HTR-8/SVneo (cell line): ENCODE measurements at regions not wholly inside any gene's neighbourhood (a gene's known extent, or its start where the extent isn't known, plus 50 kb on each side); places are given as distances from the start of the nearest gene placed in this dataset.
"Not testable (repeated sequence)": the region's sequence is repeated elsewhere in the genome, so short reads cannot be mapped to it uniquely, and the experiment has no call there.

ENCODE experiments used
- DNase-seq: peaks from one replicate; pipeline ENCODE4 v3.0.0; 2011; ENCODE audit warnings: low spot score, mixed read lengths; ENCODE audit not compliant: insufficient read length
- FAIRE-seq: peaks from 2 replicates; lab custom pipeline; 2011; peaks lifted over from hg19 to GRCh38; lab: Jason Lieb, UNC

DNA sequence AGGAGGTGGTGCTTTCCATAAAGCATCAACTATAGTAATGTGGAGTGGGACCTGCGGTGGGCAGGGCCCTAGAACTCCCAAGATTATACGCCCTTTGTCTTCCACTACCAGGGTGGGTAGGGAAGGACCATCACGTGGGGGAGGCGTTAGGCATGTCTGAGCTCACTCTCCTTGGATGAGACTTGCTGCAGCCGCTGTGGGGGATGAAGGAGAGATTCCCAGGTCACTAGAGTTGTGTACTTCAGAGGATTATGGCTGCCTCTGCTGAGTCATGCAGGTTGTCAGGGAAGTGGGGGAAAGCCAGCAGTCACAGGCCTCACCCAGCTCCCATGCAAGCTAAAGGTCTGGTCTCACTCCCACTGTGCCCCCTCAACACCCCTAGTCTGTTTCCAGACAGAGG is 195.0 kb upstream of the NBEA start:
- not testable (repeated sequence) for DNase-seq, FAIRE-seq

DNA sequence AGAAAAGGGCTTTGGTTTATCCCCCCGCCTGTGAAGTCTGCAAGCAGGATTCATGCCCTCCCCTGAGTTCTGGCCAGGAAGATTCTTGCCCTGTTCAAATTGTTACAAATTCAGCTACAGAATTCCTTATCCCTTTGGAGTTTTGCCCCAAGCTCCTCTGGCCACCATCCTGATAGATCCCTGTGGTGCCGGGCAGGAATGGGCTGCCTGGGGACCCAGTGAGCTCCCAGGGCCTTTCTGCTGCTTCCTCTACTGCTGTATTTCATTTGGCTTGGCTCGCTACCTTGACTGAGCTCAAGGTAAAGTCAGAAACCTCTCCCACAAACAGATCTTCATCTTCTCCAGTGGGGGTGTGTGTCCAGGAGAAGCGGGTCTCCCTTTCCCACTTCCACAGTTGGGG is 194.6 kb upstream of the NBEA start:
- no peak for FAIRE-seq
- DNase-seq = no peak

DNA sequence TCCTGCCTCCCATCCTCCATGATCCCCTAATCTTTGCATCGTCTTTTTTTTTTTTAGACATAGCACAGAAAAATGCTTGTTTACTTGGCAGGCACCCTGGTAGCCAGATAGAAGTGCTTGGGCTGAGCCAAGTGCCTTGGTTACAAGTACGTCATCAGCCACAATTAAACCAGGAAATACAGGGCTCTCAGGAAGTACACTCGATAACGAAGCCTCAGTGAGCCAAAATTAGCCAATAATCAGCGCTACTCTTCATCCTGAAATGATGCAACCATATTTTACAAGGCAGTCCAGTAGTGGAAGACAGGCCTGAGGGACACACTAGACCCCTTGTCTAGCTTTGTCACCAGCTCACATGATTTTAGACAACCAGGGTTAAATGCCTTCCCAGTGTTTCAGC is 194.0 kb upstream of the NBEA start:
- no peak for DNase-seq
- no peak for FAIRE-seq

GRCh38 chr13:34748596-34748995 is 193.5 kb upstream of the NBEA start:
- FAIRE-seq = no peak

GRCh38 chr13:34749046-34749445 is 193.0 kb upstream of the NBEA start:
- DNase-seq (no peak), FAIRE-seq (no peak)

More at GRCh38 chr13:34748596-34748995, 193.5 kb upstream of the NBEA start:
- DNase-seq = no peak

- FAIRE-seq (no peak), DNase-seq (no peak)
These were observed 191.8 kb upstream of the NBEA start for GRCh38 chr13:34750078-34750931.

DNA sequence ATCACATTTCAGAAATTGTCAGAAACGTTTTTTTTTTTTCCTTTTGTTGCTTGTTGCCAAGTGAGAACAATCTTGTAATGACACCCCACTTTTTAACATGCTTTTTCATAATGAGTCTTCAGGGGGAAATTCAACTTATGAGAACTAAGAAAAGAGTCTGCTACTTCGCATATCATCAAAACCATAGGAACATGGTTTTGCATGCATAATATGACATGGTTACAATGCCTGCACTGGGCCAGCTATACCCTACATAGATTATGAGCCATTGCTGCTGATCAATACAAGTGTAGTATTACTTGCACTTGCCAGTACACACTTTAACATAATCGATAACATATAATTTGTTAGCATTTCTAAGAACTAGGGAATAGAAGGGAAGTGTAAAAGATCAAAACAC is 191.0 kb upstream of the NBEA start:
- DNase-seq (no peak), FAIRE-seq (no peak)

- no peak for DNase-seq
- no peak for FAIRE-seq
These were observed 190.6 kb upstream of the NBEA start for GRCh38 chr13:34751492-34751891.

DNA sequence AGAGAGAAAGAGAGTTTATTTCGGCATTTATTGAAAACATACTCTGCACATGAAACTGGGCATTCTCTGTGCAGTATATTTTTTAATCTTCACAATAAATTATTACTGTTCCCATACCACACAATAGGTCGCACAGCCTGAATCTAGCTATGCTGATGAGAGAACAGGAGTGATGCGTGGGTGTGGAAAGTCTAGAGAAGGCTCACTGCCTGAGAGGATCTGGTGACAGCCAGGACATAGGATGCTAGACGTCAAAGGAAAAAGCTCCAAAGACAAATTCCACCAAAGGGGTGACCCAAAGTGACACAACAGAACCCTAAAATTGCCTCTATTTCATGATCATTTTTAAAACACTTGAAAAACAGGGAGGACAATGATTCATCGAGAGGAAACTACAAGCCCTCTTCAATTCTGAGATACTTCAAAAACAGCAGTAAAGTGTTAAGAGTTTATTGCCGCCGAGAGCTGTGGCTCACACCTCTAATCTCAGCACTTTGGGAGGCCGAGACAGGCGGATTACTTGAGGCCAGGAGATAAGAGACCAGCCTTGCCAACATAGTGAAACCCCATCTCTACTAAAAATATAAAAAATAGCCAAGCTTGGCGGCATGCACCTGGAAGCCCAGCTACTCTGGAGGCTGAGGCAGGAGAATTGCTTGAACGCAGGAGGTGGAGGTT is 189.6 kb upstream of the NBEA start:
- FAIRE-seq = no peak

GRCh38 chr13:34756136-34756535 is 185.9 kb upstream of the NBEA start:
- DNase-seq (no peak), FAIRE-seq (no peak)

More for the DNA sequence above, 189.6 kb upstream of the NBEA start:
- no peak for DNase-seq

GRCh38 chr13:34756572-34756971 is 185.5 kb upstream of the NBEA start:
- FAIRE-seq = no peak
- DNase-seq = no peak

GRCh38 chr13:34757441-34757840 is 184.6 kb upstream of the NBEA start:
- DNase-seq (no peak), FAIRE-seq (no peak)

- DNase-seq (no peak), FAIRE-seq (no peak)
These were observed 183.4 kb upstream of the NBEA start for GRCh38 chr13:34758628-34759027.

GRCh38 chr13:34762312-34762711 is 179.8 kb upstream of the NBEA start:
- FAIRE-seq = no peak
- DNase-seq = no peak

DNA sequence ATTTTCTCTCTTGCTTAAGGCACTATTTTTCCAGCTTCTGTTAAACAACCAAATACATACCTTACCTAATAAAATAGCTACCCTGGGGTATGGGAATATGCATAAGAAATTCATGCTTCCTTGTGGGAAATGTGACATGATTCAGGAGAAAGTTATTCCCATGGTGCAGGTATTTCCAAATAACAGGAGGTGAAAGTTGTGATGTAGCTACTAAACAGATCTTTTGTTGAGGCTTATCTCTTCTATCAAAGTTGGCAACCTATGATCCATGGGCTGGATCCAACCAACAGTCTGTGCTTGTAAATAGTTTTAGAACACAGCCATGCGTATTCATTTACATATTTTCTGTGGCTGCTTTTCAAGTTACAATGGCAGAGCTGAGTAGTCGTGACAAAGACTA is 177.8 kb upstream of the NBEA start:
- no peak for FAIRE-seq

DNA sequence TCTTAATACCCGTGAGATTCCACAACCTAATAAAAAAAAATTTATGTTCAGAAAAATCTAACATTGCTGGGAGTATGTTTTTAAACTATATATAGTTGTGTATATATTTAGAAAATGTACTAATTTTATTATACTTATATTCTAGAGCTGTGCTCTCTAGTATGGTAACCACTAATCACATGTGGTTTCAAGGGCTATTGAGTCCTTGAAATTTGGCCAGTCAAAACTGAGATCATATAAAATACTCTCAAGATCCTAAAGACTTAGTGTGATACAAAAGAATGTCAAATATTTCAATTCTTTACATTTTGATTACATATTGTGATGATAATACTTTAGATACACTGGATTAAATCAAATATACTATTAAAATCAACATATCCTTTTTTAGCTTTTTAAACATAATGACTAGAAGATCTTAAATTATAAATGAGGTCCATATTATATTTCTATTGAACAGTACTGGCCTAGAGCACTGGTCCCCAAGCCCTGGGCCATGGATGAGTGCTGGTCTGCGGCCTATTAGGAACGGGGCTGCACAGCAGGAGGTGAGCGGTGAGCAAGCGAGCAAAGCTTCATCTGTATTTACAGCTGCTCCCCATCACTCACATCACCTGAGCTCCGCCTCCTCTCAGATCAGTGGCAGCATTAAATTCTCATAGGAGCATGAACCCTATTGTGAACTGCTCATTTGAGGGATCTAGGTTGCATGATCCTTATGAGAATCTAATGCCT is 176.5 kb upstream of the NBEA start:
- DNase-seq = no peak
- no peak for FAIRE-seq

More for the DNA sequence above, 177.8 kb upstream of the NBEA start:
- DNase-seq = no peak

GRCh38 chr13:34767778-34768177 is 174.3 kb upstream of the NBEA start:
- DNase-seq (no peak), FAIRE-seq (no peak)

DNA sequence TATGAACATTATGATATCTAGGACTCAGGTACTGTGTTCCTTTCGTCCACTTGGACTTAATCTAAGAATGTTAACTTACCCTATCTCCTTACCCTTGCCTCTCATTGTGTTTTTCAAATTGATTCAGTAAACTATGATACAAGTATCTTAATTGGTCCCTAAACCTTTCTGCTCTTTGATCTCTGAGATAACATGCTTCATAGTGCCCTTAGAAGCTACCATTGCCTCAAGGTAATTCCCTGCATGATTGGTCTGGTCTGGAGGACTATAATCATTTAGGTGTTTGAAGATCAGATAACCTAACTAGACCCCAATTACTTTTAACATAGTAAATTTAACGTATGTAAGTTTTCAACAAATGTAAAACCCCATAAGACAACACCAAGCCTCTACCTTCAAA is 169.9 kb upstream of the NBEA start:
- FAIRE-seq (no peak), DNase-seq (no peak)

DNA sequence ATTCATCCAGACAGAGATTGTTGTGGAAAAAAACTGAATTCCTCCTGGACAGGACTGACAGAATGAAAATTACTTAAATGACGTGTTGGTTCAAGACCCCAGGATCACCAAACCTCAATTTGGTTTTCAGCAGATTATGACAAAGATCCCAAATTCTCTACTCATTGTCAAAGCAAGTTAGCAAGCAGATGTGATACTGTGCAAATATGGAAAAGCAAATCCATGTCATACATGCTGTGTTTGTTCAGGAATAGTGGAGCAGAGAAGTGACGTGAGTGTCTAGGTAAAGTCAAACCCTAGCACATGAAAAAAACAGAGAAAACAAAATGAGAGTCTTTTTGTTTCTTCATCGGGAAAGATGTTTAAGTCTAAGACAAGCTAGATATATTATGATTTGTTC is 169.2 kb upstream of the NBEA start:
- FAIRE-seq (no peak), DNase-seq (no peak)

- DNase-seq (no peak), FAIRE-seq (no peak)
These were observed 165.6 kb upstream of the NBEA start for GRCh38 chr13:34776390-34776981.
